Keratinocyte (primary cell): ENCODE measurements at regions not wholly inside any gene's neighbourhood (a gene's known extent, or its start where the extent isn't known, plus 50 kb on each side); places are given as distances from the start of the nearest gene placed in this dataset.

ENCODE experiments used
- DNase-seq: peaks from one replicate; pipeline ENCODE4 v3.0.0-alpha.2; 2011; ENCODE audit warnings: low read depth, missing footprints, low spot score
- FAIRE-seq: peaks from 2 replicates; lab custom pipeline; 2011; peaks lifted over from hg19 to GRCh38; lab: Jason Lieb, UNC
- H2AFZ ChIP-seq: 2 replicates; pipeline ENCODE4 v1.6.0; 2012; ENCODE audit warnings: low read length, control low read depth, inconsistent platforms; ENCODE audit not compliant: control insufficient read depth
- H3K27ac ChIP-seq: 2 replicates; pipeline ENCODE4 v1.5.1; 2011; ENCODE audit warnings: low read length; ENCODE audit not compliant: control insufficient read depth, insufficient read depth
- H3K27me3 ChIP-seq: 3 replicates; pipeline ENCODE4 v1.6.0; 2011; ENCODE audit warnings: low read length; ENCODE audit not compliant: control insufficient read depth, insufficient read depth; ENCODE audit errors: extremely low read depth
- H3K36me3 ChIP-seq, 2 experiments: 2 replicates in 1 of 2; 3 replicates in 1 of 2; pipeline ENCODE4 v1.5.1; 2011; ENCODE audit warnings: low read length in 2 of 2, mild to moderate bottlenecking in 1 of 2; ENCODE audit not compliant: control insufficient read depth in 2 of 2, insufficient read depth in 2 of 2; ENCODE audit errors: extremely low read depth in 1 of 2
- H3K4me1 ChIP-seq: 3 replicates; pipeline ENCODE4 v1.5.1; 2011; ENCODE audit warnings: low read length; ENCODE audit not compliant: control insufficient read depth, insufficient read depth; ENCODE audit errors: extremely low read depth
- H3K4me2 ChIP-seq: 3 replicates; pipeline ENCODE4 v1.6.0; 2011; ENCODE audit warnings: low read depth, low read length; ENCODE audit not compliant: control insufficient read depth, insufficient read depth; ENCODE audit errors: extremely low read depth
- H3K4me3 ChIP-seq, 3 experiments: fragments of 200-600 bp in 1 of 3; sonication (generic) in 1 of 3; 2 replicates in 2 of 3; 3 replicates in 1 of 3; pipeline ENCODE4 v1.5.1; 2011 to 2016; ENCODE audit warnings: low read length in 3 of 3, mild to moderate bottlenecking in 3 of 3, control low read depth in 2 of 3, inconsistent platforms in 1 of 3, low read depth in 1 of 3, mixed read lengths in 1 of 3, mixed run types in 1 of 3, moderate library complexity in 1 of 3; ENCODE audit not compliant: control insufficient read depth in 2 of 3, insufficient read depth in 2 of 3; ENCODE audit errors: extremely low read depth in 1 of 3
- H3K79me2 ChIP-seq: 2 replicates; pipeline ENCODE4 v1.6.0; 2012; ENCODE audit warnings: low read length; ENCODE audit not compliant: control insufficient read depth, insufficient read depth
- H3K9ac ChIP-seq: 3 replicates; pipeline ENCODE4 v1.6.0; 2011; ENCODE audit warnings: low read length; ENCODE audit not compliant: control insufficient read depth, insufficient read depth; ENCODE audit errors: extremely low read depth
- H3K9me1 ChIP-seq: 3 replicates; pipeline ENCODE4 v1.6.0; 2011; ENCODE audit warnings: low read length; ENCODE audit not compliant: control insufficient read depth, insufficient read depth; ENCODE audit errors: extremely low read depth
- H3K9me3 ChIP-seq: 2 replicates; pipeline ENCODE4 v1.5.1; 2012; ENCODE audit warnings: low read depth, low read length; ENCODE audit not compliant: control insufficient read depth
- H4K20me1 ChIP-seq: 3 replicates; pipeline ENCODE4 v1.6.0; 2011; ENCODE audit warnings: low read length; ENCODE audit not compliant: control insufficient read depth, insufficient read depth; ENCODE audit errors: extremely low read depth
- EZH2 ChIP-seq: IDR thresholded peaks from one replicate; pipeline ENCODE4 v1.6.1; 2012; ENCODE audit warnings: inconsistent platforms, mild to moderate bottlenecking, low read length, moderate library complexity
- dilution Hi-C: fragments of 300-500 bp; cut with MboI; formaldehyde crosslinking; loops from one replicate; pipeline ENCODE4 v1.7.0; 2020; ENCODE audit warnings: low sequenced_read_pairs; ENCODE audit not compliant: extremely low pct_ligation_motif_present
- TF ChIP-seq, protein P1 (sequence below), 3 experiments: IDR thresholded peaks in 1 of 3; conservative IDR thresholded peaks in 1 of 3; optimal IDR thresholded peaks in 1 of 3; 2 replicates in 2 of 3; 3 replicates in 1 of 3; pipeline versions ENCODE3 to v1.5.1; 2011; ENCODE audit warnings: low read length in 3 of 3, mild to moderate bottlenecking in 3 of 3, moderate library complexity in 2 of 3, control low read depth in 1 of 3, inconsistent platforms in 1 of 3; ENCODE audit not compliant: insufficient read depth in 2 of 3; ENCODE audit errors: extremely low read depth in 1 of 3

DNA sequence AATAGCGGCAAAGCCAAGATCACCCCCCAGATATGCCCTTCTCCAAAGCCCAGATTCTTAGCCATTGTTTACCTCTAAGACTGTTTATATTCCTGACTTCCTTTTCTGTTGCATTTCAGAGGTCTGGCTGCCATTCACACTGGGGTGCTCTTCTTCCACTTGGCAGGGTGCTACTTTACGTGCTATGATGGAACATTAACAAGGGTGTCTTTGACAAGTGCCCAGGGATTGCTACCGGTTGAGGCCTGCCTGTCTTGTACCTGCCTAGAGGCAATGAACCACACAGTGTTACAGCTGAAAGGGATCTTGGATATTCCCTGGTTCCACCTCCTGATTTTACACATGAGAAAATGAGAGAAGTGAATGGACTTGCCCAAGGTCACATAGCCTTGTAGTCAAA is 352.1 kb upstream of the KIF2A start:
- dilution Hi-C loops: no loop called here

DNA sequence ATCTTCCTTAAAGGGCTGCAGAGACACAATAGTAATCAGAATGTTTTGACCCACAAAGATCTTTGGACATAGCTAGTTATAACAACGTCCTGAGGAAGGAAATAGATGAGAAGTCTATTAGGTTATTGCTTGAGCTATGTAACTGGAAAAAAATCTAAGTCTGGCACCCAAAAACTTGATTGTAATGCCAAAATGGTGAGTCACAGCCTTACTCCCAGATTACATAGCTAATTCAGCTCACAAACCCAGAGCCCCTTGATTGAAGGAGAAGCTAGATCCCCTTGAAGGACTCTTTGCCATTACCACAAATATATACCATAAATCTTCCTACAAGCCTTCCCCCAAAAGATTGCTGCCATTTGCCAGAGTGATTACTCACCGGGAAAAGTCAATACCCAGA is 341.8 kb upstream of the KIF2A start:
- Histone ChIP-seq H3K9ac (no peak overlapping the region), H3K27ac (no peak overlapping the region), H4K20me1 (no peaks in the 10 kb centered on the region), H3K9me3 (no peaks in the 10 kb centered on the region), H3K36me3 (no peaks in the 10 kb centered on the region), H3K4me3 (no peak overlapping the region), H2AFZ (no peak overlapping the region), H3K27me3 (no peaks in the 10 kb centered on the region), H3K4me2 (peak overlapping the region; percentile 17), H3K79me2 (no peaks in the 10 kb centered on the region), H3K9me1 (no peaks in the 10 kb centered on the region), H3K4me1 (peaks cover 15% of the 10 kb centered on the region)
- TF ChIP-seq EZH2: no peak
- TF ChIP-seq, protein P1, sequence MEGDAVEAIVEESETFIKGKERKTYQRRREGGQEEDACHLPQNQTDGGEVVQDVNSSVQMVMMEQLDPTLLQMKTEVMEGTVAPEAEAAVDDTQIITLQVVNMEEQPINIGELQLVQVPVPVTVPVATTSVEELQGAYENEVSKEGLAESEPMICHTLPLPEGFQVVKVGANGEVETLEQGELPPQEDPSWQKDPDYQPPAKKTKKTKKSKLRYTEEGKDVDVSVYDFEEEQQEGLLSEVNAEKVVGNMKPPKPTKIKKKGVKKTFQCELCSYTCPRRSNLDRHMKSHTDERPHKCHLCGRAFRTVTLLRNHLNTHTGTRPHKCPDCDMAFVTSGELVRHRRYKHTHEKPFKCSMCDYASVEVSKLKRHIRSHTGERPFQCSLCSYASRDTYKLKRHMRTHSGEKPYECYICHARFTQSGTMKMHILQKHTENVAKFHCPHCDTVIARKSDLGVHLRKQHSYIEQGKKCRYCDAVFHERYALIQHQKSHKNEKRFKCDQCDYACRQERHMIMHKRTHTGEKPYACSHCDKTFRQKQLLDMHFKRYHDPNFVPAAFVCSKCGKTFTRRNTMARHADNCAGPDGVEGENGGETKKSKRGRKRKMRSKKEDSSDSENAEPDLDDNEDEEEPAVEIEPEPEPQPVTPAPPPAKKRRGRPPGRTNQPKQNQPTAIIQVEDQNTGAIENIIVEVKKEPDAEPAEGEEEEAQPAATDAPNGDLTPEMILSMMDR (optimal IDR thresholded peaks at IDR 0.05 in 1 of 3, IDR thresholded peaks at IDR 0.05 in 1 of 3, conservative IDR thresholded peaks at IDR 0.05 in 1 of 3; ENCODE audit: extremely low read depth in 1 of 3, insufficient read depth in 2 of 3, low read length in 3 of 3): no peak
- peak; percentile 72 for FAIRE-seq
- dilution Hi-C loops: no loop called here
- DNase-seq: no peak

More for the DNA sequence above, 352.1 kb upstream of the KIF2A start:
- H3K9me3 ChIP-seq: no peaks in the 10 kb centered on the region
- no peaks in the 10 kb centered on the region for H4K20me1 ChIP-seq
- H3K36me3 ChIP-seq: no peaks in the 10 kb centered on the region
- DNase-seq (no peak), FAIRE-seq (peak; percentile 91)
- H3K9me1 ChIP-seq: no peaks in the 10 kb centered on the region
- no peaks in the 10 kb centered on the region for H3K27me3 ChIP-seq
- H3K4me3 ChIP-seq: no peak overlapping the region
- H3K4me2 ChIP-seq: no peak overlapping the region
- no peak overlapping the region for H3K27ac ChIP-seq
- TF ChIP-seq EZH2: no peak
- TF ChIP-seq, protein P1 (optimal IDR thresholded peaks at IDR 0.05 in 1 of 3, IDR thresholded peaks at IDR 0.05 in 1 of 3, conservative IDR thresholded peaks at IDR 0.05 in 1 of 3; ENCODE audit: extremely low read depth in 1 of 3, insufficient read depth in 2 of 3, low read length in 3 of 3): peak in 1 of 3 experiments; percentile 22
- no peak overlapping the region for H3K9ac ChIP-seq
- H3K79me2 ChIP-seq: no peaks in the 10 kb centered on the region
- H3K4me1 ChIP-seq: peaks cover 8% of the 10 kb centered on the region
- no peak overlapping the region for H2AFZ ChIP-seq
